ENCODE measurements at regions not wholly inside any gene's neighbourhood (a gene's known extent, or its start where the extent isn't known, plus 50 kb on each side); places are given as distances from the start of the nearest gene placed in this dataset.

DNA sequence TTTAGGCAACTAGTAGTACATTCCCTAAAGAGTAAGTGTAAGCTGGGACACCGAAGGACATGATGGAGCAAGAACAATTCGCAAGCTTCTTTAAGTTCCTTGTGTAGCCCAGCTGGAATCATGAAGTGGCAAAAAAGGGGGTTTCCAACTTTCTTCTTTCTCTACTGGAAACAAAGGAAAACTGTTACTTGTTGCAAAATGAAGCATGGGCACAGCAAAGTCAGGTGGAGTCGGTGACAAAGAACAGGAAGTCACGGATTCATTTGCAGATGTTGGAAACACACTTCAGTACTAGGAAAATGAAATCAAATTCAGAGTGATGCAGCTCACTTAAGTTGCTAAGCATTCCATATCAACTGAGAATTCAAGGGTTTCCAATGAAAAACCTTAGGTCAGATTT lies 706.9 kb upstream of the STXBP6 start:
- DNase-seq (ENCODE audit: low spot score) = no peak

DNA sequence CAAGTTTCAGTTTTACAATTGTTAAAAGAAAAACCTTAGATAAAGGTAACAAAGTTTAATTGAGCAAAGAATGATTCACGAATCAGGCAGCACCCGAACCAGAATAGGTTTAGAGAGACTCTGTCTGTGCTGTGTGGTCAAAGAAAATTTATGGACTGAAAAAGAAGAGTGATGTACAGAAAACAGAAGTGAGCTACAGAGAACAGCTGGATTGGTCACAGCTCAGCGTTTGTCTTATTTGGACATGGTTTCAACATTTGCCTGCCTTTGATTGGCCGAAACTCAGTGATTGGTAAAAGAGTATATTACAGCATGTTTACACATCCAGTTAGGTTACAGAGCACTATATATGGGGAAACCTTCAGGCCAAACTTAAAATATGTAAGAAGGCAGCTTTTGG lies 703.2 kb upstream of the STXBP6 start:
- no peak for DNase-seq (ENCODE audit: low spot score)

DNA sequence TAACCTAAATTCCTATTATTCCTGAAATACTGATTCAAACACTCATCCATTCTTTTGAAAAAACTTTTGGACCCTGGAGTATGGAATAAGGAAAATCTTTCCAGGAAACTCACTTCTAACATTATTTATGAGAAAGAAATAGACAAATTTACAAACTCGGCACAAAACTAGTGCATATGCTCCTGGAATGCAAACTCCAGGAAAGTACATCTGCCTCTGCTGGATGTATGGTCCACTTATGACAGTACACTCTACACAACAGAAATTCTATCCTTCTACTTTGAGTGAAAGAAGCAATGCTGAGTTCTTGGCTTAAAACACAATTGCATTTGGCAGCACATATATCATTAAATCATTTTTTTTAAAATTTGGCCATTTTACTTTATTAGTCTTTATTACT lies 700.5 kb upstream of the STXBP6 start:
- DNase-seq (ENCODE audit: low spot score) = no peak

Data from ureter (tissue), 1 donor.